Panc1 (cell line): ENCODE measurements at regions not wholly inside any gene's neighbourhood (a gene's known extent, or its start where the extent isn't known, plus 50 kb on each side); places are given as distances from the start of the nearest gene placed in this dataset.

Experiments
- ATAC-seq: fragments of 200-7000 bp; cut with Tn5 transposase; 2 replicates; pipeline ENCODE4 v1.9.1; 2020; ENCODE audit warnings: mild to moderate bottlenecking, moderate library complexity
- BruUV-seq: library from RNA; stranded (reverse); fragments of 400-500 nt; replicated peaks from 2 replicates; lab custom pipeline; 2021; lab: Mats Ljungman, UMichigan
- CTCF ChIA-PET: fragments of 300-600 bp; sonication (Branson Sonifier 250); formaldehyde crosslinking; loops from one replicate; lab custom pipeline; 2022; ENCODE audit warnings: antibody characterized with exemption; lab: Charles Lee
- POLR2A ChIA-PET: fragments of 300-600 bp; sonication (Branson Sonifier 250); formaldehyde crosslinking; loops from one replicate; lab custom pipeline; 2022; ENCODE audit warnings: antibody characterized with exemption; lab: Charles Lee
- DNase-seq: peaks from one replicate; pipeline ENCODE4 v3.0.0-alpha.2; 2010; ENCODE audit warnings: low read depth, low spot score
- H3K27ac ChIP-seq: 2 replicates; pipeline ENCODE4 v1.5.1; 2011; ENCODE audit warnings: mild to moderate bottlenecking, low read length, inconsistent platforms
- H3K27me3 ChIP-seq: fragments of 200-500 bp; sonication (Bioruptor generic); 2 replicates; pipeline ENCODE4 v1.6.0; 2014; ENCODE audit warnings: low read length, inconsistent platforms; ENCODE audit not compliant: control insufficient read depth, insufficient read depth
- H3K36me3 ChIP-seq: fragments of 200-500 bp; sonication (Bioruptor generic); 2 replicates; pipeline ENCODE4 v1.5.1; 2014; ENCODE audit warnings: inconsistent platforms, mild to moderate bottlenecking, low read length, moderate library complexity; ENCODE audit not compliant: control insufficient read depth, insufficient read depth
- H3K4me1 ChIP-seq: 2 replicates; pipeline ENCODE4 v1.5.1; 2011; ENCODE audit warnings: inconsistent platforms, mild to moderate bottlenecking, low read length, moderate library complexity; ENCODE audit not compliant: control insufficient read depth, insufficient read depth
- H3K4me3 ChIP-seq, 2 experiments: 2 replicates each; pipeline ENCODE4 v1.5.1; 2011 to 2012; ENCODE audit warnings: low read depth in 2 of 2, low read length in 2 of 2, mild to moderate bottlenecking in 2 of 2, inconsistent platforms in 1 of 2, moderate library complexity in 1 of 2
- H3K9me3 ChIP-seq: fragments of 200-500 bp; sonication (Bioruptor generic); 2 replicates; pipeline ENCODE4 v1.5.1; 2014; ENCODE audit warnings: low read depth, mild to moderate bottlenecking, inconsistent platforms, low read length, moderate library complexity; ENCODE audit not compliant: control insufficient read depth, insufficient read depth
- POLR2AphosphoS5 ChIP-seq: IDR thresholded peaks from 2 replicates; pipeline ENCODE4 v1.6.1; 2012; ENCODE audit warnings: mild to moderate bottlenecking, low read depth, low read length, moderate library complexity
- SIN3A ChIP-seq: IDR thresholded peaks from 2 replicates; pipeline ENCODE4 v1.6.1; 2012; ENCODE audit warnings: low read depth, mild to moderate bottlenecking, low read length, moderate library complexity, borderline replicate concordance; ENCODE audit not compliant: insufficient read depth
- TCF7L2 ChIP-seq: IDR thresholded peaks from 2 replicates; pipeline ENCODE4 v1.6.1; 2011; ENCODE audit warnings: mild to moderate bottlenecking, low read depth, low read length, inconsistent platforms
- in situ Hi-C: cut with HindIII; loops from 2 replicates; pipeline ENCODE4 v1.10.0; 2016; ENCODE audit warnings: low sequenced_read_pairs, low pct_unique_long_range_greater_than_20kb
- intact Hi-C: fragments of 100-400 bp; cut with micrococcal nuclease; formaldehyde crosslinking; loops from one replicate; pipeline ENCODE4 v1.10.0; 2022; ENCODE audit not compliant: unreplicated experiment
- TF ChIP-seq, protein P1 (sequence below), 2 experiments: IDR thresholded peaks; 2 replicates each; pipeline ENCODE4 v1.6.1; 2011 to 2012; ENCODE audit warnings: low read depth in 2 of 2, control low read depth in 1 of 2, low read length in 1 of 2, mild to moderate bottlenecking in 1 of 2, moderate library complexity in 1 of 2; ENCODE audit not compliant: insufficient read depth in 1 of 2
- TF ChIP-seq, protein P2 (sequence below): fragments of 450-650 bp; IDR thresholded peaks from 2 replicates; pipeline ENCODE4 v1.5.1; 2017; ENCODE audit warnings: mild to moderate bottlenecking

DNA sequence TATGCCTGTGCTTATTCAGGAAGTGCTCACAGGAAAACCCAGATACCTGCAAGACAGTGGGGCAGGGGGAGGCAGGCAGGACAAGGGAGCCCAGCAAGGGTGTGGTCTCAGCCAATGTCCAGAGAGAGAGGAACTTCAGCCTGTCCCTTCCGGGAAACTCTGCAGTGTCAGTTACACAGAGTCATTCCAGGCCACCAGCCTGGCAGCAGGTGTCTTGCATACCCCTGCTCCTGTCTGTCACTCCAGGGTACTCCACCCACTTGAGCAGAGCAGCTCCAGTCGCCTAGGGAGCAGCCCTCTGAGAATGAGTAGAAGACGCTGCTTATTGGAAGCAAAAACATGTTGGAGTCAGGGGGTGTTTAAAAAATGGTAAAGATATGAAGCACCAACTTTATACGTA is 431.2 kb upstream of the RGMA start:
- intact Hi-C loops, result no loop called here
- ATAC-seq, result no peak
- no peaks in the 10 kb centered on the region for H3K9me3 ChIP-seq
- no TSS peak for BruUV-seq
- in situ Hi-C loops, result no loop called here
- H3K4me3 ChIP-seq, result no peak overlapping the region
- ChIA-PET CTCF (no interaction called here), POLR2A (no interaction called here)
- DNase-seq, result no peak
- no peak overlapping the region for H3K27ac ChIP-seq
- TF ChIP-seq TCF7L2 (no peak), POLR2AphosphoS5 (no peak), SIN3A (no peak)
- TF ChIP-seq, protein P1, sequence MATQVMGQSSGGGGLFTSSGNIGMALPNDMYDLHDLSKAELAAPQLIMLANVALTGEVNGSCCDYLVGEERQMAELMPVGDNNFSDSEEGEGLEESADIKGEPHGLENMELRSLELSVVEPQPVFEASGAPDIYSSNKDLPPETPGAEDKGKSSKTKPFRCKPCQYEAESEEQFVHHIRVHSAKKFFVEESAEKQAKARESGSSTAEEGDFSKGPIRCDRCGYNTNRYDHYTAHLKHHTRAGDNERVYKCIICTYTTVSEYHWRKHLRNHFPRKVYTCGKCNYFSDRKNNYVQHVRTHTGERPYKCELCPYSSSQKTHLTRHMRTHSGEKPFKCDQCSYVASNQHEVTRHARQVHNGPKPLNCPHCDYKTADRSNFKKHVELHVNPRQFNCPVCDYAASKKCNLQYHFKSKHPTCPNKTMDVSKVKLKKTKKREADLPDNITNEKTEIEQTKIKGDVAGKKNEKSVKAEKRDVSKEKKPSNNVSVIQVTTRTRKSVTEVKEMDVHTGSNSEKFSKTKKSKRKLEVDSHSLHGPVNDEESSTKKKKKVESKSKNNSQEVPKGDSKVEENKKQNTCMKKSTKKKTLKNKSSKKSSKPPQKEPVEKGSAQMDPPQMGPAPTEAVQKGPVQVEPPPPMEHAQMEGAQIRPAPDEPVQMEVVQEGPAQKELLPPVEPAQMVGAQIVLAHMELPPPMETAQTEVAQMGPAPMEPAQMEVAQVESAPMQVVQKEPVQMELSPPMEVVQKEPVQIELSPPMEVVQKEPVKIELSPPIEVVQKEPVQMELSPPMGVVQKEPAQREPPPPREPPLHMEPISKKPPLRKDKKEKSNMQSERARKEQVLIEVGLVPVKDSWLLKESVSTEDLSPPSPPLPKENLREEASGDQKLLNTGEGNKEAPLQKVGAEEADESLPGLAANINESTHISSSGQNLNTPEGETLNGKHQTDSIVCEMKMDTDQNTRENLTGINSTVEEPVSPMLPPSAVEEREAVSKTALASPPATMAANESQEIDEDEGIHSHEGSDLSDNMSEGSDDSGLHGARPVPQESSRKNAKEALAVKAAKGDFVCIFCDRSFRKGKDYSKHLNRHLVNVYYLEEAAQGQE (IDR thresholded peaks at IDR 0.05; ENCODE audit: insufficient read depth in 1 of 2, low read depth in 2 of 2, low read length in 1 of 2), result no peak
- TF ChIP-seq, protein P2, sequence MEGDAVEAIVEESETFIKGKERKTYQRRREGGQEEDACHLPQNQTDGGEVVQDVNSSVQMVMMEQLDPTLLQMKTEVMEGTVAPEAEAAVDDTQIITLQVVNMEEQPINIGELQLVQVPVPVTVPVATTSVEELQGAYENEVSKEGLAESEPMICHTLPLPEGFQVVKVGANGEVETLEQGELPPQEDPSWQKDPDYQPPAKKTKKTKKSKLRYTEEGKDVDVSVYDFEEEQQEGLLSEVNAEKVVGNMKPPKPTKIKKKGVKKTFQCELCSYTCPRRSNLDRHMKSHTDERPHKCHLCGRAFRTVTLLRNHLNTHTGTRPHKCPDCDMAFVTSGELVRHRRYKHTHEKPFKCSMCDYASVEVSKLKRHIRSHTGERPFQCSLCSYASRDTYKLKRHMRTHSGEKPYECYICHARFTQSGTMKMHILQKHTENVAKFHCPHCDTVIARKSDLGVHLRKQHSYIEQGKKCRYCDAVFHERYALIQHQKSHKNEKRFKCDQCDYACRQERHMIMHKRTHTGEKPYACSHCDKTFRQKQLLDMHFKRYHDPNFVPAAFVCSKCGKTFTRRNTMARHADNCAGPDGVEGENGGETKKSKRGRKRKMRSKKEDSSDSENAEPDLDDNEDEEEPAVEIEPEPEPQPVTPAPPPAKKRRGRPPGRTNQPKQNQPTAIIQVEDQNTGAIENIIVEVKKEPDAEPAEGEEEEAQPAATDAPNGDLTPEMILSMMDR, result no peak
- no peaks in the 10 kb centered on the region for H3K4me1 ChIP-seq
- no peaks in the 10 kb centered on the region for H3K27me3 ChIP-seq
- no peaks in the 10 kb centered on the region for H3K36me3 ChIP-seq

DNA sequence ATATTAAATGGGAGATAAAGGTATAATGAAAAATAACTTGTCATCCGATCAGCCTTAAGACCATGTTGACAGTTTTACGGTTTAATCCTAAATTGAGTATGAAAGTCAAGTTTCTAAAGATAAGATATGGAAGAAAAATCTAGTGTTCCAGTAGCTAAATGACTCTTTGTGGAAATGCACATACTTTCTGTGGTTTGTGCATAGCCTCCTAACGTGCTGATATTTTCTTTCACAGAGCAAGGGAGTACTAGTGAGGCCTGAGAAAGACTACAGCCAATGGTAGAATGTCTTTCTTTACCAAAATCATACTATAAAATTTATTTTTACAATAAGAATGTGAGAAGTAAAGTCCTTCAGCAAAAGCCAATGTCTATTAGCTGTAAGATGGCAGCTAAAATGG is 430.6 kb upstream of the RGMA start:
- no TSS peak for BruUV-seq
- CTCF ChIA-PET, result no interaction called here
- in situ Hi-C loops, result no loop called here

More for the DNA sequence above, 430.6 kb upstream of the RGMA start:
- no peaks in the 10 kb centered on the region for H3K4me1 ChIP-seq
- no peaks in the 10 kb centered on the region for H3K36me3 ChIP-seq
- TF ChIP-seq TCF7L2, result no peak
- TF ChIP-seq, protein P1 (IDR thresholded peaks at IDR 0.05; ENCODE audit: insufficient read depth in 1 of 2, low read depth in 2 of 2, low read length in 1 of 2), result no peak
- TF ChIP-seq SIN3A, result no peak
- TF ChIP-seq POLR2AphosphoS5, result no peak
- TF ChIP-seq, protein P2, result no peak
- DNase-seq (no peak), ATAC-seq (no peak)
- H3K27me3 ChIP-seq, result no peaks in the 10 kb centered on the region
- no peaks in the 10 kb centered on the region for H3K9me3 ChIP-seq
- no peak overlapping the region for H3K27ac ChIP-seq
- intact Hi-C loops, result no loop called here
- H3K4me3 ChIP-seq, result no peak overlapping the region
- POLR2A ChIA-PET, result no interaction called here
